ENCODE measurements at regions not wholly inside any gene's neighbourhood (a gene's known extent, or its start where the extent isn't known, plus 50 kb on each side); places are given as distances from the start of the nearest gene placed in this dataset.
"Not testable (repeated sequence)": the region's sequence is repeated elsewhere in the genome, so short reads cannot be mapped to it uniquely, and the experiment has no call there.

DNA sequence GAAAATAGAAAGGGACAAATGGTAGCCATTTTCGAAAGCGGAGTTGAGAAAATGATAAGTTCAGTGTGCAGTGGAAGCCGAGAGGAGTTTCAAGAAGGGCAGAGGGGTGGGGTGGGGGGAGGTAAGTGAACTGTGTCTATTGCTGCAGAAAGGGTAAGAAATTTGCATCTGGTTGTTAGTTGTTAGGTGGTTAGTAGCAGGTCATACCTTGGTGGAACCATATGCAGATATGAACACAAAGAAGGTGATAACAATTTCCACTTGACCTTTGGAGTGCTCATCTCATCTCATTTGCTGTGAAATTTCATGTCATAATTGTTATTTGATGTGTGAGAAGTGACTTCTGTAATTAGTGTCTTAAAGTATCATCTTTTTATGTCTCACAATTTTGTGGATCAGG is 288.2 kb downstream of the QKI start:
- Histone ChIP-seq H3K4me2 (ENCODE audit: low read depth, low read length, poor library complexity, severe bottlenecking) (no peak overlapping the region), H3K4me3 (ENCODE audit: low read length, poor library complexity, severe bottlenecking) (no peak overlapping the region), H3K9ac (ENCODE audit: low read depth, low read length, poor library complexity, severe bottlenecking) (no peak overlapping the region), H3K9me3 (ENCODE audit: insufficient read depth, low read depth, low read length) (peaks cover 2% of the 10 kb centered on the region; the same call in 1 of the 2 replicates), H3K27me3 (ENCODE audit: insufficient read depth, low read length, poor library complexity, severe bottlenecking) (no peaks in the 10 kb centered on the region), H2AFZ (ENCODE audit: low read length) (no peak overlapping the region), H3K79me2 (ENCODE audit: insufficient read depth, low read length) (no peaks in the 10 kb centered on the region), H3K9me2 (replicated peaks; ENCODE audit: low read depth, low read length) (no peaks in the 10 kb centered on the region), H3K36me3 (ENCODE audit: insufficient read depth, low read length) (no peaks in the 10 kb centered on the region), H3F3A (ENCODE audit: low read depth) (no peaks in the 10 kb centered on the region), H4K20me1 (ENCODE audit: insufficient read depth, low read length, poor library complexity, severe bottlenecking) (no peaks in the 10 kb centered on the region), H3K4me1 (ENCODE audit: insufficient read depth, low read length, poor library complexity, severe bottlenecking) (no peaks in the 10 kb centered on the region)
- TF ChIP-seq EZH2phosphoT487 (IDR thresholded peaks at IDR 0.05; ENCODE audit: borderline replicate concordance), result no peak
- TF ChIP-seq, protein P1, sequence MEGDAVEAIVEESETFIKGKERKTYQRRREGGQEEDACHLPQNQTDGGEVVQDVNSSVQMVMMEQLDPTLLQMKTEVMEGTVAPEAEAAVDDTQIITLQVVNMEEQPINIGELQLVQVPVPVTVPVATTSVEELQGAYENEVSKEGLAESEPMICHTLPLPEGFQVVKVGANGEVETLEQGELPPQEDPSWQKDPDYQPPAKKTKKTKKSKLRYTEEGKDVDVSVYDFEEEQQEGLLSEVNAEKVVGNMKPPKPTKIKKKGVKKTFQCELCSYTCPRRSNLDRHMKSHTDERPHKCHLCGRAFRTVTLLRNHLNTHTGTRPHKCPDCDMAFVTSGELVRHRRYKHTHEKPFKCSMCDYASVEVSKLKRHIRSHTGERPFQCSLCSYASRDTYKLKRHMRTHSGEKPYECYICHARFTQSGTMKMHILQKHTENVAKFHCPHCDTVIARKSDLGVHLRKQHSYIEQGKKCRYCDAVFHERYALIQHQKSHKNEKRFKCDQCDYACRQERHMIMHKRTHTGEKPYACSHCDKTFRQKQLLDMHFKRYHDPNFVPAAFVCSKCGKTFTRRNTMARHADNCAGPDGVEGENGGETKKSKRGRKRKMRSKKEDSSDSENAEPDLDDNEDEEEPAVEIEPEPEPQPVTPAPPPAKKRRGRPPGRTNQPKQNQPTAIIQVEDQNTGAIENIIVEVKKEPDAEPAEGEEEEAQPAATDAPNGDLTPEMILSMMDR (conservative IDR thresholded peaks at IDR 0.05; ENCODE audit: low read length), result no peak

DNA sequence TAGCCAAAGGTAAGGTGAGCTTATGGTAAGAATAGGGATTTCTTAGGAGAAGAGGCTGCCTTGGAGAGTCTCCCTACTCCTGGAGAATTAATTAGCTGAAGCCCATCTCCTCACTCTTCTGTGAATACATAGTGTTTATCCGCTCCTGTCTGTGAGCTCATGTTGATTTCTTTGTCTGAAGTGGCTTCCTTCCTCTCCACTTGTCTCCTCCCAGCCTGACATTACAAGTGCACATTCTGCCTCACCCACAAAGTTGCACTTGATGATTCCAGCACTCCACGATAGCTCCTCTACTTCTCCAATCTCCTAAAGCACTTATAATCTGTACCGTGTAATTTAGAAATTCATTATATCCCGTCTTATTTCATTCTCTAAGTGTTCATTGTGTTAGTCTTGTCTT is 287.2 kb downstream of the QKI start:
- Histone ChIP-seq H3K9me2 (replicated peaks; ENCODE audit: low read depth, low read length) (no peaks in the 10 kb centered on the region), H4K20me1 (ENCODE audit: insufficient read depth, low read length, poor library complexity, severe bottlenecking) (no peaks in the 10 kb centered on the region), H3K4me3 (ENCODE audit: low read length, poor library complexity, severe bottlenecking) (no peak overlapping the region), H3K9me3 (ENCODE audit: insufficient read depth, low read depth, low read length) (peaks cover 4% of the 10 kb centered on the region; the same call in 1 of the 2 replicates), H2AFZ (ENCODE audit: low read length) (no peak overlapping the region), H3F3A (ENCODE audit: low read depth) (no peaks in the 10 kb centered on the region), H3K27me3 (ENCODE audit: insufficient read depth, low read length, poor library complexity, severe bottlenecking) (no peaks in the 10 kb centered on the region), H3K9ac (ENCODE audit: low read depth, low read length, poor library complexity, severe bottlenecking) (no peak overlapping the region), H3K36me3 (ENCODE audit: insufficient read depth, low read length) (no peaks in the 10 kb centered on the region), H3K79me2 (ENCODE audit: insufficient read depth, low read length) (no peaks in the 10 kb centered on the region), H3K4me1 (ENCODE audit: insufficient read depth, low read length, poor library complexity, severe bottlenecking) (no peaks in the 10 kb centered on the region), H3K4me2 (ENCODE audit: low read depth, low read length, poor library complexity, severe bottlenecking) (no peak overlapping the region)
- TF ChIP-seq, protein P1 (conservative IDR thresholded peaks at IDR 0.05; ENCODE audit: low read length), result no peak
- TF ChIP-seq EZH2phosphoT487 (IDR thresholded peaks at IDR 0.05; ENCODE audit: borderline replicate concordance), result no peak

DNA sequence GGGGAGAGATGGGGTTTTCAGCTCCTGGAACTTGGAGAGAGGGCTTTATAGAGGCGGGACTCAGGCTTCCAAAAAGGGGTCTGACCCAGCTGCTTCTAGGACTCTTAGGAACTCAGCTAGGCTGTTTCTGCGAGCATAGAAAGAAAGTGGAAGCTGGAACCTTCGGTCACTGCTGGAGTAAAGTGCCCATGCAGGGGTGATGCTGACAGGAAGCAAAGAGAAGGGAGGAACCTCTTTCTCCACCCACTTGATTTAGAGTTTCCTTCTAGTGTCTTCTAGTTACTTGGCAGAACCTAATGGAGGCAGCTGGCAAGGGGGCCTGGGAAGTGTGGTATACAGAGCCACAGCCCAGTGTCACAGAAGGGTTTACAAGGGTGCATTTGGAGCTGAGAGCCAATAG is 283.6 kb downstream of the QKI start:
- H3K4me3 ChIP-seq (ENCODE audit: low read length, poor library complexity, severe bottlenecking), result no peak overlapping the region
- H3F3A ChIP-seq (ENCODE audit: low read depth), result no peaks in the 10 kb centered on the region
- H3K79me2 ChIP-seq (ENCODE audit: insufficient read depth, low read length), result no peaks in the 10 kb centered on the region
- H3K9me3 ChIP-seq (ENCODE audit: insufficient read depth, low read depth, low read length), result peaks cover 4% of the 10 kb centered on the region; the same call in 1 of the 2 replicates
- H2AFZ ChIP-seq (ENCODE audit: low read length), result no peak overlapping the region
- no peaks in the 10 kb centered on the region for H3K4me1 ChIP-seq (ENCODE audit: insufficient read depth, low read length, poor library complexity, severe bottlenecking)
- TF ChIP-seq, protein P1 (conservative IDR thresholded peaks at IDR 0.05; ENCODE audit: low read length), result no peak
- TF ChIP-seq EZH2phosphoT487 (IDR thresholded peaks at IDR 0.05; ENCODE audit: borderline replicate concordance), result no peak
- no peaks in the 10 kb centered on the region for H4K20me1 ChIP-seq (ENCODE audit: insufficient read depth, low read length, poor library complexity, severe bottlenecking)
- no peaks in the 10 kb centered on the region for H3K36me3 ChIP-seq (ENCODE audit: insufficient read depth, low read length)
- no peak overlapping the region for H3K4me2 ChIP-seq (ENCODE audit: low read depth, low read length, poor library complexity, severe bottlenecking)
- H3K9me2 ChIP-seq (replicated peaks; ENCODE audit: low read depth, low read length), result no peaks in the 10 kb centered on the region
- H3K27me3 ChIP-seq (ENCODE audit: insufficient read depth, low read length, poor library complexity, severe bottlenecking), result no peaks in the 10 kb centered on the region
- H3K9ac ChIP-seq (ENCODE audit: low read depth, low read length, poor library complexity, severe bottlenecking), result no peak overlapping the region

DNA sequence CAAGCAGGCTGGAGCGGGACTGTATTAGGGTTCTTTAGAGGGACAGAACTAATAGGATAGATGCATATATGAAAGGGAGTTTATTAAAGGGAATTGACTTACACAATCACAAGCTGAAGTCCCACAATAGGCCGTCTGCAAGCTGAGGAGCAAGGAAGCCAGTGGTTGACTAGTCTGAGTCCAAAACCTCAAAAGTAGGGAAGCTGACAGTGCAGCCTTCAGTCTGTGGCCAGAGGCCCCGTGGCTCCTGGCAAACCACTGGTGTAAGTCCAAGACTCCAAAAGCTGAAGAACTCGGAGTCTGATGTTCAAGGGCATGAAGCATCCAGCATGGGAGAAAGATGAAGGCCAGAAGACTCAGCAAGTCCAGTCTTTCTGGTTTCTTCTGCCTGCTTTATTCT is 281.8 kb downstream of the QKI start:
- not testable (repeated sequence) for H3K4me3 ChIP-seq (ENCODE audit: low read length, poor library complexity, severe bottlenecking); H3K4me2 ChIP-seq (ENCODE audit: low read depth, low read length, poor library complexity, severe bottlenecking)

More for the DNA sequence above, 281.8 kb downstream of the QKI start:
- H3K9me3 ChIP-seq (ENCODE audit: insufficient read depth, low read depth, low read length); H3K9ac ChIP-seq (ENCODE audit: low read depth, low read length, poor library complexity, severe bottlenecking); H3K4me1 ChIP-seq (ENCODE audit: insufficient read depth, low read length, poor library complexity, severe bottlenecking); H3K9me2 ChIP-seq (replicated peaks; ENCODE audit: low read depth, low read length); H3K27me3 ChIP-seq (ENCODE audit: insufficient read depth, low read length, poor library complexity, severe bottlenecking); H4K20me1 ChIP-seq (ENCODE audit: insufficient read depth, low read length, poor library complexity, severe bottlenecking); H2AFZ ChIP-seq (ENCODE audit: low read length); H3F3A ChIP-seq (ENCODE audit: low read depth); H3K36me3 ChIP-seq (ENCODE audit: insufficient read depth, low read length); H3K79me2 ChIP-seq (ENCODE audit: insufficient read depth, low read length): not testable (repeated sequence)
